ENCODE measurements at regions not wholly inside any gene's neighbourhood (a gene's known extent, or its start where the extent isn't known, plus 50 kb on each side); places are given as distances from the start of the nearest gene placed in this dataset.

DNA sequence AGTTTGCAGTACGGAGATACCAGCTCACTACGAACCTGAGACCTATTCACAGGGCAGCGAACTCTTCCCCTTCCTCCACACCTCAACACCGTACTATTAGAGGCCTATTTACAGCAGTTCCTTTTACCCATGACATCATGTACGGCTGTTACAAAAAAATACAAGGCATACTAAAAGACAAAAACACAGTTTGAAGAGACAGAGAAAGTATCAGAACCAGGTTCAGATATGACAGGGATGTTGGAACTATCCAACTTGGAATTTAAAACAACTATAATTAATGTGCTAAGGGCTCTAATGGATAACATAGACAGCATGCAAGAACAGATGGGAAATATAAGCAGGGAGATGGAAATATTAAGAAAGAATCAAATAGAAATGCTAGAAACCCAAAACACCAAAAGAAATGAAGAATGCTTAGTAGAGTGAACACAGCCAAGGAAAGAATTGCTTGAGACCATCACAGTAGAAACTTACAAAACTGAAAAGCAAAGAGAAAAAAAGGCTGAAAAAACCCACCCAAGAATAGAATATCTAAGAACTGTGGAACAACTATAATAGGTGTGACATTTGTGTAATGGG is 99.2 kb upstream of the ZNF521 start:
- Histone ChIP-seq H3K36me3 (ENCODE audit: insufficient read depth) (peaks cover 4% of the 10 kb centered on the region; the same call in 1 of the 2 replicates), H4K20me1 (replicated peaks; ENCODE audit: insufficient read depth) (no peaks in the 10 kb centered on the region), H3K4me3 (no peak overlapping the region), H3K4me2 (no peak overlapping the region), H3K4me1 (ENCODE audit: insufficient read depth) (peaks cover under 1% of the 10 kb centered on the region; the same call in 1 of the 2 replicates), H3K27ac (ENCODE audit: low read depth) (no peak overlapping the region), H3K27me3 (ENCODE audit: insufficient read depth) (no peaks in the 10 kb centered on the region), H3K79me2 (replicated peaks; ENCODE audit: insufficient read depth) (no peaks in the 10 kb centered on the region), H3F3A (replicated peaks; ENCODE audit: low read depth) (no peaks in the 10 kb centered on the region), H2AFZ (no peak overlapping the region), H3K9me2 (ENCODE audit: insufficient read depth) (peaks cover 8% of the 10 kb centered on the region; the same call in 1 of the 2 replicates)
- Mint-ChIP-seq H3K4me3 (no peak overlapping the region), H3K9me3 (peaks cover 6% of the 10 kb centered on the region), H3K36me3 (ENCODE audit: low read depth) (peaks cover 12% of the 10 kb centered on the region), H3K27ac (no peak overlapping the region), H3K4me1 (peaks cover 4% of the 10 kb centered on the region), H3K27me3 (ENCODE audit: insufficient read depth, low read depth, poor library complexity) (peaks cover 5% of the 10 kb centered on the region)
- DNase-seq (ENCODE audit: low spot score), result no peak
- TF ChIP-seq, protein P1, sequence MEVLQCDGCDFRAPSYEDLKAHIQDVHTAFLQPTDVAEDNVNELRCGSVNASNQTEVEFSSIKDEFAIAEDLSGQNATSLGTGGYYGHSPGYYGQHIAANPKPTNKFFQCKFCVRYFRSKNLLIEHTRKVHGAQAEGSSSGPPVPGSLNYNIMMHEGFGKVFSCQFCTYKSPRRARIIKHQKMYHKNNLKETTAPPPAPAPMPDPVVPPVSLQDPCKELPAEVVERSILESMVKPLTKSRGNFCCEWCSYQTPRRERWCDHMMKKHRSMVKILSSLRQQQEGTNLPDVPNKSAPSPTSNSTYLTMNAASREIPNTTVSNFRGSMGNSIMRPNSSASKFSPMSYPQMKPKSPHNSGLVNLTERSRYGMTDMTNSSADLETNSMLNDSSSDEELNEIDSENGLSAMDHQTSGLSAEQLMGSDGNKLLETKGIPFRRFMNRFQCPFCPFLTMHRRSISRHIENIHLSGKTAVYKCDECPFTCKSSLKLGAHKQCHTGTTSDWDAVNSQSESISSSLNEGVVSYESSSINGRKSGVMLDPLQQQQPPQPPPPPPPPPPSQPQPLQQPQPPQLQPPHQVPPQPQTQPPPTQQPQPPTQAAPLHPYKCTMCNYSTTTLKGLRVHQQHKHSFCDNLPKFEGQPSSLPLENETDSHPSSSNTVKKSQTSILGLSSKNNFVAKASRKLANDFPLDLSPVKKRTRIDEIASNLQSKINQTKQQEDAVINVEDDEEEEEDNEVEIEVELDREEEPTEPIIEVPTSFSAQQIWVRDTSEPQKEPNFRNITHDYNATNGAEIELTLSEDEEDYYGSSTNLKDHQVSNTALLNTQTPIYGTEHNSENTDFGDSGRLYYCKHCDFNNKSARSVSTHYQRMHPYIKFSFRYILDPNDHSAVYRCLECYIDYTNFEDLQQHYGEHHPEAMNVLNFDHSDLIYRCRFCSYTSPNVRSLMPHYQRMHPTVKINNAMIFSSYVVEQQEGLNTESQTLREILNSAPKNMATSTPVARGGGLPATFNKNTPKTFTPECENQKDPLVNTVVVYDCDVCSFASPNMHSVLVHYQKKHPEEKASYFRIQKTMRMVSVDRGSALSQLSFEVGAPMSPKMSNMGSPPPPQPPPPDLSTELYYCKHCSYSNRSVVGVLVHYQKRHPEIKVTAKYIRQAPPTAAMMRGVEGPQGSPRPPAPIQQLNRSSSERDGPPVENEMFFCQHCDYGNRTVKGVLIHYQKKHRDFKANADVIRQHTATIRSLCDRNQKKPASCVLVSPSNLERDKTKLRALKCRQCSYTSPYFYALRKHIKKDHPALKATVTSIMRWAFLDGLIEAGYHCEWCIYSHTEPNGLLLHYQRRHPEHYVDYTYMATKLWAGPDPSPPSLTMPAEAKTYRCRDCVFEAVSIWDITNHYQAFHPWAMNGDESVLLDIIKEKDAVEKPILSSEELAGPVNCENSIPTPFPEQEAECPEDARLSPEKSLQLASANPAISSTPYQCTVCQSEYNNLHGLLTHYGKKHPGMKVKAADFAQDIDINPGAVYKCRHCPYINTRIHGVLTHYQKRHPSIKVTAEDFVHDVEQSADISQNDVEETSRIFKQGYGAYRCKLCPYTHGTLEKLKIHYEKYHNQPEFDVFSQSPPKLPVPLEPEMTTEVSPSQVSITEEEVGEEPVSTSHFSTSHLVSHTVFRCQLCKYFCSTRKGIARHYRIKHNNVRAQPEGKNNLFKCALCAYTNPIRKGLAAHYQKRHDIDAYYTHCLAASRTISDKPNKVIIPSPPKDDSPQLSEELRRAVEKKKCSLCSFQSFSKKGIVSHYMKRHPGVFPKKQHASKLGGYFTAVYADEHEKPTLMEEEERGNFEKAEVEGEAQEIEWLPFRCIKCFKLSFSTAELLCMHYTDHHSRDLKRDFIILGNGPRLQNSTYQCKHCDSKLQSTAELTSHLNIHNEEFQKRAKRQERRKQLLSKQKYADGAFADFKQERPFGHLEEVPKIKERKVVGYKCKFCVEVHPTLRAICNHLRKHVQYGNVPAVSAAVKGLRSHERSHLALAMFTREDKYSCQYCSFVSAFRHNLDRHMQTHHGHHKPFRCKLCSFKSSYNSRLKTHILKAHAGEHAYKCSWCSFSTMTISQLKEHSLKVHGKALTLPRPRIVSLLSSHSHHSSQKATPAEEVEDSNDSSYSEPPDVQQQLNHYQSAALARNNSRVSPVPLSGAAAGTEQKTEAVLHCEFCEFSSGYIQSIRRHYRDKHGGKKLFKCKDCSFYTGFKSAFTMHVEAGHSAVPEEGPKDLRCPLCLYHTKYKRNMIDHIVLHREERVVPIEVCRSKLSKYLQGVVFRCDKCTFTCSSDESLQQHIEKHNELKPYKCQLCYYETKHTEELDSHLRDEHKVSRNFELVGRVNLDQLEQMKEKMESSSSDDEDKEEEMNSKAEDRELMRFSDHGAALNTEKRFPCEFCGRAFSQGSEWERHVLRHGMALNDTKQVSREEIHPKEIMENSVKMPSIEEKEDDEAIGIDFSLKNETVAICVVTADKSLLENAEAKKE (CRISPR knock-in tag; IDR thresholded peaks at IDR 0.05), result no peak
- TF ChIP-seq POLR2AphosphoS5 (IDR thresholded peaks at IDR 0.05; ENCODE audit: low read depth) (no peak), CREB1 (CRISPR knock-in tag; IDR thresholded peaks at IDR 0.05; ENCODE audit: low read depth) (no peak), NANOG (IDR thresholded peaks at IDR 0.05; ENCODE audit: borderline replicate concordance) (no peak)
- TF ChIP-seq, protein P2, sequence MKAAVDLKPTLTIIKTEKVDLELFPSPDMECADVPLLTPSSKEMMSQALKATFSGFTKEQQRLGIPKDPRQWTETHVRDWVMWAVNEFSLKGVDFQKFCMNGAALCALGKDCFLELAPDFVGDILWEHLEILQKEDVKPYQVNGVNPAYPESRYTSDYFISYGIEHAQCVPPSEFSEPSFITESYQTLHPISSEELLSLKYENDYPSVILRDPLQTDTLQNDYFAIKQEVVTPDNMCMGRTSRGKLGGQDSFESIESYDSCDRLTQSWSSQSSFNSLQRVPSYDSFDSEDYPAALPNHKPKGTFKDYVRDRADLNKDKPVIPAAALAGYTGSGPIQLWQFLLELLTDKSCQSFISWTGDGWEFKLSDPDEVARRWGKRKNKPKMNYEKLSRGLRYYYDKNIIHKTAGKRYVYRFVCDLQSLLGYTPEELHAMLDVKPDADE (IDR thresholded peaks at IDR 0.05), result no peak
- no peak for ATAC-seq

All from GM23338 (cell line).